ENCODE measurements at regions not wholly inside any gene's neighbourhood (a gene's known extent, or its start where the extent isn't known, plus 50 kb on each side); places are given as distances from the start of the nearest gene placed in this dataset.

DNA sequence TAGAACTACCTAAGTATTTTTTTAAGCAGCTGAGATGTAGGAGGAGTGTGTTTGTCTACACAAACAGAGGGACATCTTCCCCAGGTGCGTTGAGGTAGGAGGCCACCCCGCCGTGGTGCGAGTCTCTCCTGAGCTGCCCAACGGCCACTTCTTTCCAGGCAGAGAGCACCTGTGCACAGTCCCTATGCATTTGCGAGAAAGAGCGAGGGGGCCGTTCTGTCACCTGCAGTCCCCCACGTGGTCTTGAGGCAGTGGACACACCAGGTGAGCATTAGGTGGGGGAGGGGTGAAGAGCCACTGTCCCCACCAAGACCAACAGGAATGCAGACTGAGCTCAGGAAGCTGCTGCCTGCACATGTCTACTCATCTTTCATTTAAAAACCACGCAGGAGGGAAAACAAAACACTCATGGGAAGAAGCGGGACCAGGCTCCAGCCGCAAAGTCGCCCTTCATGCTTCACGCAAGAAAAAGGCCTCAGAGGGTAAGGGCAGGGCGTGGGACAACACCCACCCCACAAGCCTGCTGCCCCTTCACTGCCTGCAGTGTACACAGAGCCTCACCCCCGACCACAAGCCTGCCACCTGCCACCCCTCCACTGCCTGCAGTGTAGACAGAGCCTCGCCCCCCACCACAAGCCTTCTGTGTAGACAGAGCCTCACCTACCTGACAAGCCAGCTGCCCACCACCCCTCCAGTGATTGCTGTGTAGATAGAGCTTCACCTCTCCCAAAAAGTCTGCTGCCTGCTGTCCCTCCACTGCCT lies 142.0 kb downstream of the DLL1 start:
- TF ChIP-seq, protein P1, sequence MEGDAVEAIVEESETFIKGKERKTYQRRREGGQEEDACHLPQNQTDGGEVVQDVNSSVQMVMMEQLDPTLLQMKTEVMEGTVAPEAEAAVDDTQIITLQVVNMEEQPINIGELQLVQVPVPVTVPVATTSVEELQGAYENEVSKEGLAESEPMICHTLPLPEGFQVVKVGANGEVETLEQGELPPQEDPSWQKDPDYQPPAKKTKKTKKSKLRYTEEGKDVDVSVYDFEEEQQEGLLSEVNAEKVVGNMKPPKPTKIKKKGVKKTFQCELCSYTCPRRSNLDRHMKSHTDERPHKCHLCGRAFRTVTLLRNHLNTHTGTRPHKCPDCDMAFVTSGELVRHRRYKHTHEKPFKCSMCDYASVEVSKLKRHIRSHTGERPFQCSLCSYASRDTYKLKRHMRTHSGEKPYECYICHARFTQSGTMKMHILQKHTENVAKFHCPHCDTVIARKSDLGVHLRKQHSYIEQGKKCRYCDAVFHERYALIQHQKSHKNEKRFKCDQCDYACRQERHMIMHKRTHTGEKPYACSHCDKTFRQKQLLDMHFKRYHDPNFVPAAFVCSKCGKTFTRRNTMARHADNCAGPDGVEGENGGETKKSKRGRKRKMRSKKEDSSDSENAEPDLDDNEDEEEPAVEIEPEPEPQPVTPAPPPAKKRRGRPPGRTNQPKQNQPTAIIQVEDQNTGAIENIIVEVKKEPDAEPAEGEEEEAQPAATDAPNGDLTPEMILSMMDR (IDR thresholded peaks at IDR 0.05) = no peak
- no peak for TF ChIP-seq POLR2A (IDR thresholded peaks at IDR 0.05)

Data from gastroesophageal sphincter (tissue), 3 donors.